ENCODE measurements at regions not wholly inside any gene's neighbourhood (a gene's known extent, or its start where the extent isn't known, plus 50 kb on each side); places are given as distances from the start of the nearest gene placed in this dataset.

DNA sequence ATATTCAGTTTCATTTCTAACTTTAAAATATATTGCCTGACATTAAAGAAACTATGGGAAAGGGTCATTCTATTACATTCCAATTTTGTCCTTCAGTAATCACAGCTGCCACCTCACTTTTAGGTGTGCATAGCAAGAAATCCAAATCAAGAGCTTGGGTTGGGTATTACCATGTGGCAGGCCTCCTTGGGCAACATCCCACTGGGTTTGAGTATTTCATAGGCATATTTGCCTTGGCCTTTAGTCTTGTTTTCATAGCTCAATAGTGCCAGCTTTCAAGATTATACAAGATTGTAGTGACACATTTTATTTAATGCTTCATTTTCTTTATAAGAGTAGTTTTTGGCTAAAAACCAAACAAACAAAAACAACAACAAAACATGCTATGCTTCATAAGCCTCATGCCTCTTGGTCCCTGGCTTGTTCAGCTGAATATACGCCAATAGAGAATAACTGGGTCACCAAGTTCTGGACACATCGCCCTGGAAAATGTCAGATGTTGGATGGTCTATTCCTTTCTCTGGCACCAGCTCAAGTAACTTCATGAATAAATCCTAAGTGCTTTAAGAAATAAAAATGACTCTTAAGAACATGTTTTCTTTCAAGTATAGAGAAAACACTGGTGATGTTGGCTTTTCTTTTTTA is 167.4 kb upstream of the STARD13 start:
- no peak for TF ChIP-seq CTCF (IDR thresholded peaks at IDR 0.05)
- Histone ChIP-seq H3K27ac (no peak overlapping the region), H3K36me3 (no peaks in the 10 kb centered on the region), H3K9ac (ENCODE audit: low read depth in 2 of 2, low read length in 2 of 2) (no peak overlapping the region), H3K9me3 (no peaks in the 10 kb centered on the region), H3K27me3 (no peaks in the 10 kb centered on the region), H3K4me1 (no peaks in the 10 kb centered on the region), H3K4me3 (no peak overlapping the region)
- DNase-seq: no peak
- intact Hi-C loops (cut with DNase I): no loop called here

DNA sequence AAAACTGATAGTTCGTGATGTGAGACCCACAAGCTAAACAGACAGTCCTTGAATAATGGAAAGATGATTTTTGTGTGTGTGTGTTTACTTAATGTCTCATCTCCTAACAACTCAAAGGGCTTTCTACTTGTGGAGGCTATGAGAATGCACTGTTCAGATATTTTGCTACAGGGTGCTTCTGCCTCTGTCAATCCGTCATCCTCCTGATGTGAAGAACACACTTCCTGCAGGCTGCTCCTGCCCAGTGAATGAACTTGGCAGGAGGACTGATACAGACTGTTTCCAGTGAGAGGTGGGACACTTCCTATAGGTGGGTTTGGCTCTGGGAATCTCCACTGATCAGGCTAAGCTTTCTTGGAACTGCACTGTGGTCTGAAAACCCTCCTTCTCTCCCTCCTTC is 168.4 kb upstream of the STARD13 start:
- TF ChIP-seq CTCF (IDR thresholded peaks at IDR 0.05): no peak
- no peak overlapping the region for H3K27ac ChIP-seq
- intact Hi-C loops (cut with DNase I): no loop called here

DNA sequence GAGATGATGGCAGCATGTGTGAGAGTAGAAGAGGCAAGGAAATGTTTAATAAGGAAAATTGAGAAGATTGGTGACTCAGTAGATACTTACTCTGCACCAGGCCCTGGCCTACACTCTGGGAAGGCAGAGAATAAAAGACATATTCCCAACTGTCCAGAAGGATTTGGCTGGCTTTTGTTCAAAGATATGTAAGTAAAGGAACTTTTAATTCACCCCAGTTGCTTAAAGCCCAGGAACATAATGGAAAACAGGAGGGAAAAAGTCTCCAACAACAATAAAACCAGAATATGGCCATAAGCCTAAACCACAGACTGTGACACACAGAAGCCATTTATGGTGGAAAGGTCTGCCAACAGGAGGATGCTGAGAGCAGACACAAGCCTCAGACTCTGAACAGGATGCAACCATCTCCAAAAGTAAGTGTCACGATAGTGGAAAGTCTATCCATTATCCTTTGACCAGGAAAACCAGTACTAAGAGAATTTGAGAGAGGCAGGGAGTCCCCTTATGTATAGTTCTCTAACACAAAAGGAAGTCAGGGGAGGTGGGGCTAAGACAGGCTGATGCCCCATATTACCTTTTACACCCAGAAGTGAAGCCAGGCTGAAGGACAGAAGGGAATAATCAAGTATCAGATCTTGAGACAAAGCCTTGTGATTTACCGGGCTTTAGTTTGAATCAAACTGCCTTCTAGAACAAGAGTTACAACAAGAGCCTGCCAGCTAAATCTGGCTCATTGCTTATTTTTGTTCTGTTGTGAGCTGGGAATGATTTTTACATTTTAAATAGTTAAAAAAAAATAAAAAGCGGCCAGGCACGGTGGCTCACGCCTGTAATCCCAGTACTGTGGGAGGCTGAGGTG is 169.5 kb upstream of the STARD13 start:
- Histone ChIP-seq H3K36me3 (no peaks in the 10 kb centered on the region), H3K27me3 (no peaks in the 10 kb centered on the region), H3K9me3 (no peaks in the 10 kb centered on the region), H3K9ac (ENCODE audit: low read depth in 2 of 2, low read length in 2 of 2) (no peak overlapping the region), H3K27ac (no peak overlapping the region), H3K4me3 (no peak overlapping the region), H3K4me1 (no peaks in the 10 kb centered on the region)
- DNase-seq: no peak
- intact Hi-C loops (cut with DNase I): no loop called here
- no peak for TF ChIP-seq CTCF (IDR thresholded peaks at IDR 0.05)

More for the DNA sequence above, 168.4 kb upstream of the STARD13 start:
- DNase-seq: no peak
- no peak overlapping the region for H3K4me3 ChIP-seq
- no peaks in the 10 kb centered on the region for H3K36me3 ChIP-seq
- H3K27me3 ChIP-seq: no peaks in the 10 kb centered on the region
- H3K9me3 ChIP-seq: no peaks in the 10 kb centered on the region
- H3K4me1 ChIP-seq: no peaks in the 10 kb centered on the region
- H3K9ac ChIP-seq (ENCODE audit: low read depth in 2 of 2, low read length in 2 of 2): no peak overlapping the region

DNA sequence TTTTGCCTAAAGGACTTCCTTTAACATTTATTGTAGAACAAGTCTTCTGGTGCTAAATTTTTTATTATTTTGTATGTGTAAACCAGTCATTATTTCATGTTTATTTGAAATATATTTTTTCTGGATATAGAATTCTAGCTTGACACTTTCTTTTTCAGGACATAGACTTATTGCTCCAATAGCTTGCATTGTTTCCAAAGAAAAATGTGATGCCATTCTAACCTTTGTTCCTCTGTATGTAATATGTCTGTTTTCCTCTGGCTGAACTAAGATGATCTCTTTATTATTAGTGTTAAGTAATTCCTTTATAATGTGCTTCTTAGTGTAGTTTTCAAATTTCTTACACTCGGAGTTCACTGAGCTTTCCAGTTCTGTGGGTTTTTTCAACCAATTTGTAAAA is 174.1 kb upstream of the STARD13 start:
- no peaks in the 10 kb centered on the region for H3K4me1 ChIP-seq
- TF ChIP-seq CTCF (IDR thresholded peaks at IDR 0.05): no peak
- no peak overlapping the region for H3K4me3 ChIP-seq
- intact Hi-C loops (cut with DNase I): no loop called here
- no peak for DNase-seq
- no peaks in the 10 kb centered on the region for H3K9me3 ChIP-seq
- no peaks in the 10 kb centered on the region for H3K27me3 ChIP-seq
- no peak overlapping the region for H3K27ac ChIP-seq
- no peaks in the 10 kb centered on the region for H3K36me3 ChIP-seq
- no peak overlapping the region for H3K9ac ChIP-seq (ENCODE audit: low read depth in 2 of 2, low read length in 2 of 2)

- intact Hi-C loops (cut with DNase I): no loop called here
- no peak for TF ChIP-seq CTCF (IDR thresholded peaks at IDR 0.05)
- Histone ChIP-seq H3K4me1 (no peaks in the 10 kb centered on the region), H3K4me3 (no peak overlapping the region), H3K9ac (ENCODE audit: low read depth in 2 of 2, low read length in 2 of 2) (no peak overlapping the region), H3K9me3 (no peaks in the 10 kb centered on the region), H3K27me3 (no peaks in the 10 kb centered on the region), H3K27ac (no peak overlapping the region), H3K36me3 (no peaks in the 10 kb centered on the region)
- DNase-seq: no peak
Measured at GRCh38 chr13:33462109-33462508, 176.6 kb upstream of the STARD13 start.
